ENCODE measurements at regions not wholly inside any gene's neighbourhood (a gene's known extent, or its start where the extent isn't known, plus 50 kb on each side); places are given as distances from the start of the nearest gene placed in this dataset.

DNA sequence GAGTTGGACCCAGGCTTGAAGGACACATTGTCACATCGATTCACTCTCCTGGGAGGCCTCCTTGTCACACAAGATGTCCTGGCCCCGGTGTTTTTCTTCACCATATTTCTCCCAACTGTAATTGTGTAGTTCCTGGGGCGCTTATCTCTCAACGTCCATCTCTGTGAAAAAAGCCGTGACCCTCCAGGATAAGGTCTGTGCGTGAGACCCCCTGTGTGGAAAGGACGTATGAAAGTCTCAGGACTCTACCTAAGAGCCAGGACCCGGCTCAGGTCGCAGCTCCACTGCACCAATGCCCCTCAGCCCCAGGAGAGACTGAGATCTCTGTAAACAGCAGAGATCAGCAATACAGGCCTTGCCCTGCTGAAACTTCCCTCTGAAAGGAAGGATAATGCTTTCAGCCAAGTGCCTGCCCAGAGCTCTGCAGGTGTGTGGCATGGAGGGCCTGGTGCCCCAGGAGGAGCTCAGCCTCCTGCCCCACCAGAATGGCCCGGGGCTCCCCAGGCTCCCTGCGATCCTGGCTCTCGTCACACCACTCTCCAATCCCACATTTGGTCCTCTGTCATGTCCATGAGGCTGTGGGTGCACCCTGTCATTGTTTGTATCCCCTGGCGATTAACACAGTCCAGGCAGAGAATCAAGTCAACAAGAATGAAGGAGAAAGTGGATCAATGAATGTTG is 119.2 kb upstream of the TMEM45B start:
- TF ChIP-seq, protein P1, sequence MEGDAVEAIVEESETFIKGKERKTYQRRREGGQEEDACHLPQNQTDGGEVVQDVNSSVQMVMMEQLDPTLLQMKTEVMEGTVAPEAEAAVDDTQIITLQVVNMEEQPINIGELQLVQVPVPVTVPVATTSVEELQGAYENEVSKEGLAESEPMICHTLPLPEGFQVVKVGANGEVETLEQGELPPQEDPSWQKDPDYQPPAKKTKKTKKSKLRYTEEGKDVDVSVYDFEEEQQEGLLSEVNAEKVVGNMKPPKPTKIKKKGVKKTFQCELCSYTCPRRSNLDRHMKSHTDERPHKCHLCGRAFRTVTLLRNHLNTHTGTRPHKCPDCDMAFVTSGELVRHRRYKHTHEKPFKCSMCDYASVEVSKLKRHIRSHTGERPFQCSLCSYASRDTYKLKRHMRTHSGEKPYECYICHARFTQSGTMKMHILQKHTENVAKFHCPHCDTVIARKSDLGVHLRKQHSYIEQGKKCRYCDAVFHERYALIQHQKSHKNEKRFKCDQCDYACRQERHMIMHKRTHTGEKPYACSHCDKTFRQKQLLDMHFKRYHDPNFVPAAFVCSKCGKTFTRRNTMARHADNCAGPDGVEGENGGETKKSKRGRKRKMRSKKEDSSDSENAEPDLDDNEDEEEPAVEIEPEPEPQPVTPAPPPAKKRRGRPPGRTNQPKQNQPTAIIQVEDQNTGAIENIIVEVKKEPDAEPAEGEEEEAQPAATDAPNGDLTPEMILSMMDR (IDR thresholded peaks at IDR 0.05) = no peak
- no peak for TF ChIP-seq POLR2A (IDR thresholded peaks at IDR 0.05)
